GM18861 (cell line): ENCODE measurements at regions not wholly inside any gene's neighbourhood (a gene's known extent, or its start where the extent isn't known, plus 50 kb on each side); places are given as distances from the start of the nearest gene placed in this dataset.
"Not testable (repeated sequence)": the region's sequence is repeated elsewhere in the genome, so short reads cannot be mapped to it uniquely, and the experiment has no call there.

Source experiments
- ATAC-seq: cut with Tn5 transposase; IDR thresholded peaks from one replicate; pipeline ENCODE4 v1.9.1; 2021; ENCODE audit not compliant: unreplicated experiment

DNA sequence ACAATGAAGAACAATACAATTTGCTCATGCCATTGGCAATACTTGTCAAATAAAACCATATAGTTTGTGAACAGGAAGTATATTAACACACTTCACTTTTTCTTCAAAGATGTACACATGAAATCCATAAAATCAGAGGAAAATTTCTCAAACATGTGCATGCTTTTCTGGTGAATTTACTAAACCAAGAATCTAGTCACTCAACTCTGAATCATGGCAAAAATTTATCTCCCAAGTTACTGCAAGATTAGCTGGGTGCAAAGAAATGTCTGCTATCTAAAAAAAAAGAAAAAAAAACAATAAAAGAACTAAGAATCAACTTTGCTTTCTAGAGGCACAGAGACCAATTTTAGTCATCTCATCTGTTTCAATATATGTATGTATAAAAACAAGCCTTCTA, 419.2 kb downstream of the NR4A2 start:
- ATAC-seq: no peak

DNA sequence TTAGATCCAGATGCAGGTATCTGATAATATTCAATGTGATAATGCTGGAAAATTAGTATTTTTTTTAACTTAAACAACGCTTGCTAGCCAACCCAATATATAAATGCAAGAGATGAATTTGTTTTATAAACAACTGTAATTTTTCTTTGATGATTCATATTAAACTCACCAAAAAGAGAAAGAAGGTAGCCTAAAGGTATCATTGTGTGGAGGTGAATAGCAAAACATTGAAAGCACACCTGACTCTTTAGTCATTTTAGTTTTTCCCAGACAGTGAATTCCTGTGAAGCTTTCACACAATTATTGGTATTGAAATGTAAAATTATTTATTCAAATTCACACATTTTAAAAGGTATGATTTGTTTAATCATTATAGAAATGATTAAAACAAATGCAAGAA, 424.0 kb downstream of the NR4A2 start:
- ATAC-seq: no peak

DNA sequence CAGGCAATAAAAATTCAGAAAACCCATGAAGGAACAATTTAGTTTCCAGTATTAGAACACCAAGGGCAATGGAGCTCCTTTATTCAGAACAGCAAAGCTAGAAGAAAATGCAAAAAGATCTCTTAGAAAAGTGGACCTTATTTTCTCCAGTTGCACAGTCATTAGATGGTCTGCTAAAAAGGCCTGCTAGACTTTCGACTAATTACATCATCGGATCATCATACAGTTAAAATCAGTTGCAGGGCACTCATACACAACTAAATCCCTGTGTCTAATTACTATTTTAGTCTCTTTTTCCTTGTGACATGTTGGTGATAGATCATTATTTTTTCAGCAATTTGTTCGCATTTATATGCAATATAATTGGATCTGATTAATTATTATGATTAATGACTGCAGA, 425.3 kb downstream of the NR4A2 start:
- no peak for ATAC-seq

DNA sequence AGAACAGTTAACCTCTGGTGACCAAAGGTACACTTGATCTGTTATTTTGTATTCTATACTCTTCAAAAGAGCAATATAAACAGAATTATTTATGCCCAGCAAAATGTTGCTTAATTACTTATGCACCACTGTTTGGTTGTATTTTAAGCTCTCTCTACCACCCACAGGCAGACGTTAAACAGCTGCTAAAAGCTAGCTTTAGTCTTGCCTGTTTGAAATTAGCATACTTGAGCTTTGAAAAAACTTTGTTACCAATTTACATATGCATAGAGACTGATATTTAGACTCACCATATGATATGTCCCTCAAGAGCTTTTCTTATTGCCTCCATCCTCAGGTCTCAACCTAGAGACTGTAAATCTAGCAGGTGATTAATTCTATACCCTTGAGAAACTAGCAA, 426.9 kb downstream of the NR4A2 start:
- ATAC-seq: no peak

DNA sequence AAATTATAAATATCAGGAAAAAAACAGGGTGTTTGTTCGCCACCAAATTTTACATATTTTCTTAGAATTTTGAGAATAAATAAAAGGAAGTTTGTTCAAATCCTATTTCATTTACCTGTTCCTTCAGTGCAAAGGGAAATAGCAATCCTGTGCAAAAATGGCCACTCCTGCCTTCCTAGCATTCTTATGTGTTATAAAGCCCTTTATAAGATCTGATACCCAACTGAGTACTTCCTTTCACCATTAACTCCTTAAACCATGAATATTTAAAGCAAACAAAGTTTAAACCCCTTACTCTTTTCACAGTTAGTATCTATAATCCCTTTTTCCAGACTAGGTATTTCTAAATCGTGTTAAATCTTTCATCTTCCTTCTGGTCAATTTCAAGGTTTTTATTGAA, 427.8 kb downstream of the NR4A2 start:
- ATAC-seq: no peak

DNA sequence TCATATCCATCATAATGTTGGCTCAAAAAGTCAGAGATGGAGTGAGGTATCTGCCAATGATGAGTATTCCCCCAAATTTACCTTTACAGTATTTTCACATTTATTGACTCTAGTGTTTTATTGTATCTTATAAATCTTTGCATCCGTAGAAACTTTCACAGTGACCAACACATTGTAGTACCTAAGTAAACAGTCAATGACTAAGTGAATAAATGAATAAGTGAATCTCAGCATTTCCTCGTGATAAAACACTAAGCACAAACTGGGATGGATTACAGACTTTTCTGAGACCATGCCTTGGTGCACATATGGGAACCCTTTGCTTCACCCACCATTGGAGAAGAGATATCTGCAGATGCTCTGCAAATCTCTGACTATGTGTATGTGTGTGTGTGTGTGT, 429.9 kb downstream of the NR4A2 start:
- ATAC-seq: no peak

DNA sequence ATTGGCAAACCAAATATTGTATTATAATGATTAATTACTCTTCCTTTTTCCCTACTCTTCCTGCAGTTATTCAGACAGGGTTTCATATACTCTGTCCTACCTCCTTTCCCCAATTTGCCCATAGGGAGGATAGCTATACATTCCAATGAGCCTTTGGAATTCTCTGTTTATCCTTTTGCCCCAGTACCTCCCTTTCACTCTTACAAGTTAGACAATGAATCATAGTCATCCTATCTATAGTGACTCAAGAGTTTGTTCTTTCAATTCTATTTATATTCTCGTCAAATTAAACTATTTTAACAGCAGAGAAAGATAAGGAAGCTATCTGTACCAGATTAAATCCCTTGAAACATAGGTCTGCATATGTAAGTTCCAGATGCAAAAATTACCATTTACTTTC, 437.5 kb downstream of the NR4A2 start:
- no peak for ATAC-seq

DNA sequence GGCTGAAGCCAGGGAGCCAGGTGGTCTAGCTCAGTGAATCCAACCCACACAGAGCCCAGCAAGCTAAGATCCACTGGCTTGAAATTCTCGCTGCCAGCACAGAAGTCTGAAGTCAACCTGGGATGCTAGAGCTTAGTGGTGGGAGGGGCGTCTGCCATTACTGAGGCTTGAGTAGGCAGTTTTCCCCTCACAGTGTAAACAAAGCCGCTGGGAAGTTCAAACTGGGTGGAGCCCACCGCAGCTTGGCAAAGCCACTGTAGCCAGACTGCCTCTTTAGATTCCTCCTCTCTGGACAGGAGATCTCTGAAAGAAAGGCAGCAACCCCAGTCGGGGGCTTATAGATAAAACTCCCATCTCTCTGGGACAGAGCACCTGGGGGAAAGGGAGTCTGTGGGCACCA, 452.1 kb downstream of the NR4A2 start:
- ATAC-seq: not testable (repeated sequence)

DNA sequence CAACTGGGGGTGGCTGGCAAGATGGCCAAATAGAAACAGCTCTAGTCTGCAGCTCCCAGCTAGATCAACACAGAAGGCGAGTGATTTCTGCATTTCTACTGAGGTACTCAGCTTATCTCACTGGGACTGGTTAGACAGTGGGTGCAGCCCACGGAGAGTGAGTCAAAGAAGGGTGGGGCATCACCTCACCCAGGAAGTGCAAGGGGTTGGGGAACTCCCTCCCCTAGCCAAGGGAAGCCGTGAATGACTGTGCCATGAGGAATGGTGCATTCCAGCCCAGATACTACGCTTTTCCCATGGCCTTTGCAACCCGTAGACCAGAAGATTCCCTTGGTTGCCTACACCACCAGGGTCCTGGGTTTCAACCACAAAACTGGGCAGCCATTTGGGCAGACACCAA, 452.6 kb downstream of the NR4A2 start:
- not testable (repeated sequence) for ATAC-seq

DNA sequence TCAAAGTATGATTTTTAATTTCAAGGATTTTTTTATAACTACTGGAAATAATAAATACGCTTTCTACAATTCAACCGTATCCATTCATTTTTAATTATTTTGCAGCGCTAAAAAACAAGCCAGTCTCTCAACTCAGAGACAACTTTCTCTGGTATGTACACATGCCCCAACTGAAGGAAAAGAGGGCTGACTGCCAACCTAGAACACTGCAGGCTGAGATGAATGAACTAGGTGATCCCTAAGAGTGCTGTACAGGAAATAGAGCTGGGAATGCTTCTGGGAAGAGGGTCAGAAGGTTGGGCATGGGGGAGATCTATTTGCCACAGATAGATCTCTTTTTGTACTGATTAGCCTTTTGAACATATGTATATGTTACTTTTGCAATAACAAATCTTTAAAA, 460.1 kb downstream of the NR4A2 start:
- no peak for ATAC-seq

DNA sequence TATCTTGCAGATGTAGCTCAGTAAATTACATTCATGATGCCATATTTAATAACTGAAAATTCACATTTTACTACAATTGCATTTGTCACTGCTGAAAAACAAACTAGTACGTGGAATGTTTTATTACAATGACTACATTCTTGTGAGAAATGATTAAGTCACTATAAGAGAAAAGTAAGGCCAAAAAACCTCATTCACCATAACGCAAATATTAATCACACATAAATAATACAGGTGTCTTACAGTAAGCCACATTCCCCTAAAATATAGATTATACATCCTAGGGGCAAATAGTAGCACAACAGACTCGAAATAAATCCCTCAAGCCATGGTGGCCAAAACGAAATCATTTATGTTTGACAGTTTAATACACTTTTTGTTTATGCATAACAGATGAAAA, 460.6 kb downstream of the NR4A2 start:
- no peak for ATAC-seq

DNA sequence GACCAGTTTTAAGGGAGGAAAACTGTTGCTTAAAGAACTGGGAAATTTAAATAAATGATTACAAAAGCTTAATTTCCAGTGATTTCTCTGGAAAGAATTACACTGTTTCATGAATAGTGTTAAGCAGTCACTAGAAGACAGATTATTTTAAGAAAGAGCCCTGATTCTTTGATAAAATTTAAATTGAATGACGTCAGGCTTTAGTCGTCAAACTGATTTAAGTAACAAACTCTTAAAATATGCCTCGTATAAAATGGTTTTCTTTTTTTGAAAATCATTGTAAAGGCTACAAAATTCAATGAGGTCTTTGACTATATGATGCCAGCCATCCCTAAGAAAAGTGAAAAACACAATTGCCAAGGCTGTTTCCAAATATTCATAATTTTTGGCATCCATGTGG, 465.0 kb downstream of the NR4A2 start:
- ATAC-seq: no peak

DNA sequence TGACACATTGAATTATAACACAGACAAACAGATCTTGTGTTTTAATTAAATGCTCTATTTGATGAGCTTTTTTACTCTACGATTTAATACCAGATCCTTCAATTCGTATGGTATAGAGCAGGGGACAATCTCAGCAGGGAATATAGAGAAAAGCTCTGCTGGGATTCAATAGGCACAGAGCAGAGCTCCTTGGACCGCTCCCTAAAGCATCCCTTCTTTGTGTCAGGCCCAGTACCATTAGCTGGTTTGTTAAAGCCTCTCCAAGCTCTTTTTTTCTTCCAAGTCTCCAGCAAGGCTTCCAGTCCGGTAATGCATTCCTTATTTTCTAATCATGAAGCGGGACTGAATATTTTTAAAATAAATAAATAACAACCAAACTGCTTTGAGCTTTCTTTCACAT, 466.0 kb downstream of the NR4A2 start:
- ATAC-seq: no peak

DNA sequence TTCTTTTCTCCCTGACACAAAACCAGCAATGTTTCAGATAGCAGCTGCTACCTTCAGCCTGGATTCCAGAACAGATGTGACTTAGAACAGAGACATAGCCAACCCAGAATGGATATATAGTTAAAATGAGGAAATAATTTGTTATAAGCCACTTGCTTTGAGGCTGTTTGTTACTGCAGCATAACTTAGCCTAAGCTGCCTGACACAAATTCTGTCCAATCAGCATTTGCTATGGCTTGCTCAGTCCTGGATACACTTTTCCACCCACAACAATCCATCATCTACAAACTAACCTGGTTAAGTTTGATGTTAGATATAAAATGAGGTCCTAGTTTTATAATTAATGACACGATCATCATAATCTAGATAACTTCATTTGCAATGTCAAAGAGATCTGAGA, 480.4 kb downstream of the NR4A2 start:
- ATAC-seq: no peak

DNA sequence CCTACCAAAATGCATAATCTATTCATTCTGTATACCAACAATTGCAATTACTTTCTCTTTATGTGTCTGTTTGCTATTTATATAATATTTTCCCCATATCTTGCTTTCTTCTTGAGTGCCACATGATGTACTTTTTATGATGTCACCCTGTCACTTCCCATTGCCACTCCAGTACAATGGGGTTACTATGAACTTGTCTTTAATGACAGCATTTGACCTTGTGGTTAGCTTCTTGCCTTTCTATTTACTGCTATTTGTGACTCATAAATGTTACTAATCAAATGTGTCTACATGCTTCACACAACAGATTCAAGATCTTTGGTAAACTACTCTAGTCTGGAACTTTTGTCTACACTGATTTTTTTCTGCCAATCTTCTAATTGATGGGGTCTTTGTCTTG, 486.3 kb downstream of the NR4A2 start:
- ATAC-seq: peak; percentile 55

DNA sequence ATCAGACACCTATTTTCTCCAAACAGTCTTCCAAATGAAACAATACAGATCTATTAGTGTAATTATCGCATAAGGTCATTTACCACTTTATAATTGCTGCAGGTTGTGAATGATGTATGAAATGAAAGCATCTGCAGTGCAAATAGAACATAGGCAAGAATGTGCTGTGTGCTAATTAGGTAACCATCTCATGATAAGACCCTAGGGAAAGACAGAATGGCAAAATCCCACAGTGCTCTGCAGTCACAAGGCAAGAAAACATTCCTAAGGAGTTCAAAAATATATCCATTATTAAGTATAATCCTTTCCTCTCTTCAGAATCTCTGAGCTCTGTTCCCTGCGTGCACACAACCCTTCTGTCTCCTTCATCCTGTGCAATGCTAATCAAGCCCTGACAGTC, 488.1 kb downstream of the NR4A2 start:
- ATAC-seq: no peak

DNA sequence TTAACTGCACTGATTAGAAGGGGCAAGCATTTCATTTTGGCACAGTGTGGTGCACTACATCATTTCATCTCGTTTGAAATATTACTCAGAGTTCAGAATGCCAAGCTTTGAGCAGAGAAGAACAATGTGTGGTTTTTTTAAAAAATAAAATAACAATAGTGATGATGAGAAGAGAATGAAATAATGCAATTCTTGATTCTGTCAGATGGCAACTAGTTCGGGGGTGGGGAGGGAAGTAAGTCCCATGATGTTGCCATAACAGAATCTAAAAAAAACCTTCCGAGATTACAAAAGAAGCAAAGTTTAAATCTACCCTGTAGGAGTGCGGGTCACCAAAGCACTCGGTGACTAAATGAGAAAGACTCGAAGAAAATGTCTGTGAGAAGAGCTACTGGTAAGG, 490.4 kb downstream of the NR4A2 start:
- ATAC-seq: no peak

DNA sequence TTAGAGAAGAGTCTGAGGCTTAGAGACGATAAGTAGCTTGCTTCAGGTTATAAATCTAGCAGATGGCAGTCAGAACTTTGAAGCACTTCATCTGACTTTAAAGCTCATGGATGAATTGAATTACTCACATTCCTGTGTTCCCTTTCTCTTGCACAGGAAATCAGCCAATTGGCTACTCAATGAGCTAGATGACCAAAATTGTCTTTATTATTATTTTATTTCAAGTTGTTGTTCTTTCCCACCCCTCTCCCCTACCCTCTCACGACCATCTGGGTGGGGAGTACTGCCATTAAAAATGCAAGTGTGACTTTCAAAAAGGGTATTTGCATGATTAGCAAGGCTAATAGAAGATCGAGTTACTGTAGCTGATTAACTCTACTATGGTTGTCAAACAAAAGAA, 491.1 kb downstream of the NR4A2 start:
- ATAC-seq: no peak

DNA sequence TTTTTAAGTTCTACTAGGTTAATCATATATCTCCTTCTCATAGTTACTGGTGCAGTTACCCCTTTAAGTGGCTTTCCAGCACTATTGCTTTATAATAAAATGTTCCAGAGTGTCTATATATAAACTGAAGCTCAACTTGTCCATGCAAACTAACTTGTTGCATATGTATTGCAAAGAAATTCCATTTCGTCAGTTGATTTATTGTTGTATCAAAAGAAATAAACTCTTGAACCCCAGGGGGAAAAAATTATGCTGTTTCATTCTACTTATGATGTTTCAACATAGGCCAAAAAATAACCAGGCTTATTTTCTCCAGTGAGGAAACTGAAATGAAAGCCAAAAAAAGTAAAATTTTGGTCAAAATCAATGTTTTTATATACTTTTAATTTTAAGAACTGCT, 491.9 kb downstream of the NR4A2 start:
- ATAC-seq: no peak

DNA sequence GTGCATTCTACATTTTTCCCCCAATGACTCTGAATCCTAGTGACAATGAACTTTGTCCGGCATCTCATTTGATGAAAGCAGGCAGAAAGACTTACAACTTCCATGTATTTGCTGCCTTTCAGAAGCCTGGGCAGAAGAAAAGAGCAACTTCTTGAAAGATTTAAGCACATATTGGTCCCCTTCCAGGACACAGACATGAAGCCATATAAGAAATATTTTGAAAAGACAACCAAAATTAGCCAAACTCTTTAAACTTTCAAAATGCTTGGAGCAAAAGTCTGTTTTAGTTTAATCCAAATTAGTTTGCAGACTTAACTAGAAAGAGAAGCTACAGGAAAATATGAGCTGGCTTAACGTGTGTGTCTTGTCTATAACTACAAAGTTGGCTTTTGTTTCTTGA, 492.5 kb downstream of the NR4A2 start:
- ATAC-seq: no peak

DNA sequence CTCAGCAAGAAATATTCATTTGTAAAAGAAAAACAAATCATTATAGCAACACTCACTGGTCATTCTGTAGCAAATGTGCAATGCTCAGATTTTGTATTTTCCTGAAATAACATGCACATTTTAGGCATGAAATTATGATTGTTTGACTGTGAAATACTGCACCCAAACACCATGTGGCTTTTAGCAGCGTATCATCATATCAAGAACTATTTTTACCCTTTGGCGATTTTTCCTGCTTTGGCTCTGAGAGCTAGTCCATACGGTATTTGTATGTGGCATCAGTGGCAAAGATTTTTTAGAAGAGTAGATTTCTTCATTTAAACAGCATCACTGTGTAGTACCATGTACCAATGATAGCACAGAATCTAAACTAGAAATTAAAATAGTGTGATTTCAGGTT, 493.1 kb downstream of the NR4A2 start:
- ATAC-seq: no peak

DNA sequence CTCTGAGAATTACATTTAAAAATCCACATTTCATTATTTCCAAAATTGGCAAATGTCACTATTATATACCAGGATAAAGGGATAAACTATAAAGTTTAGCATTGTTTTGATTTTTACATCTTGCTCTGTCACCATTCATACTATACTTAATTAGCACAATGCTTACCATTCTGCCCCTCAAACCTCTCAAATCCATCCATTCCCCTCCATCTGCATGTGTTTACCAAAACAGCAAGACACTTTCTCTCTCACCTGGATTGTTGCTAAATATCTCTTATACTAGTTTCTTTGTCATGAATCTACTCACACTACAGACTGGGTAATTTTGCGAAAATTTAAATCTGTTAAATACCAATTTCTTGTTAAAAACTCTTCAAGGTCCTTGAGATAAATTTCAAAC, 496.1 kb downstream of the NR4A2 start:
- ATAC-seq: no peak

DNA sequence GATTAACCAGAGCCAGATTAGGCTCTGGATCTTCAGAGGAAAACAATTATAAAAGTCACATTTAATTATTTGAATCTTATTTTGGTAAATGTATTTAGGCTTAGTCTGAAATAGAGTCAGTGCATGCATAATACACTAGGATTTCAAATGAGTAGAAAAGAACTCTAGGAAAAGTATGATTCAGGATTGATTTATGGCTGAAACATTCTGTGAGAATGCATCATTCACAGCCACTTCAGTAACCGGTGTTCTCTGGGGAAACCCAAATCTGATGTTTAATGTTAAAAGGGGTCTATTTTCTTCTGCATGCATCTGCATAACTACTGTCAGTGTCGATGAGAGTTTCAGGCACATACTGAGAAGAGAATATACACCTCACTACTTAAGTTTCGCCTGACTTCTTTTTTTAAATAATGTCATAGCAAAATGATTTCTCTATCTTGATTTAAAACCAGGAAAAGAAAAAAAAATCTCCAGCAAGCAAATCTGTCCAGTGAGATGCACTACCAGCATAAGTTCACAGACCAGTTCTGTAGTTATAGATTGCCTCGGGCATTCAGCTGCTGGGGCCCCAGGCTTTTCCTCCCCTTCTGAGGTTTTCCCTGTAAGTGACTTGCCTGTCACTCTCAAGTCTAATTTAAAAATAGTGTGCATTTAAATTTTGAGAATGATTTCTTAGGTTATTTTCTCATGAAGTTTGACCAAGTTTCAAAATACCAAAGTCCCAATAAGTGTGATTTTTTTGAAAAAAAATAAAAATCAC, 501.5 kb downstream of the NR4A2 start:
- ATAC-seq: no peak
